ENCODE measurements at regions not wholly inside any gene's neighbourhood (a gene's known extent, or its start where the extent isn't known, plus 50 kb on each side); places are given as distances from the start of the nearest gene placed in this dataset.

DNA sequence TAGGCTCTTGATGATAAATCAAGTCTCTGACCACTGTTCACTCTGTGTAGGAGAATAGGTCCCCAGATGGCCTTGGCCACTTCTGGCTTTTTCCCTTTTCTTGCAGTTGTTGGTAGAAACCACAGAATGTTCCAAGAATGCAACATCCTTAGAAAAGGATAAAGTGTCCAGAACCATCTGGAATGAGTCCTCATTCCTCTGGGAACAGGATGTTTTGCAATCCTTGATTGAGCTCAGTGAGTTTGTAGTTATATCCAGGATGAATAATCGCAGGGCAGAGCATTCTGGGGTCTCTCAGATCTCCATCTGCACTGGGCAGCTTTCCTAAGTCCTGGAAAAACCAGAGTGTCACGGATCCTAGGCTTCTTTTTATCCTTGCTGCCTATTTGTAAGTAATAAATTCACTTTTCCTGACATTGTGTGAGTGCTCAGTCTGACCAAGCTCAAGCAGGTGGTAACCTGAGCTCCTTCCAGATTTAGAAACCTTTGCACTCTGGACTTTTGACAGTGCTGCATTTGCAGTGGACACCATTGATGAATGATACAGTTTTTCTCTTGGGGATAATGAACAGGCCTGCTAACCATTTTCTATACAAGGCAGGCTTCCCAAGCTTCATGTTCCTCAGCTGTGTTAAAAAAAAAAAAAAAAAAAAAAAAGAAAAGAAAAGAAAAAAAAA, 1028.6 kb downstream of the OTOL1 start:
- no peaks in the 10 kb centered on the region for H3K79me2 ChIP-seq (ENCODE audit: low read depth)
- DNase-seq (ENCODE audit: low spot score) = no peak
- no peaks in the 10 kb centered on the region for H3F3A ChIP-seq (ENCODE audit: low read depth)
- no peaks in the 10 kb centered on the region for H3K27me3 Mint-ChIP-seq (ENCODE audit: insufficient read depth, low read depth)
- H3K4me3 ChIP-seq = no peak overlapping the region
- no peaks in the 10 kb centered on the region for H3K9me3 ChIP-seq (ENCODE audit: low read depth)
- H3K4me3 Mint-ChIP-seq = no peak overlapping the region
- TF ChIP-seq EZH2 (IDR thresholded peaks at IDR 0.05) (no peak), EZH2phosphoT487 (IDR thresholded peaks at IDR 0.05) (no peak)
- TF ChIP-seq, protein P1, sequence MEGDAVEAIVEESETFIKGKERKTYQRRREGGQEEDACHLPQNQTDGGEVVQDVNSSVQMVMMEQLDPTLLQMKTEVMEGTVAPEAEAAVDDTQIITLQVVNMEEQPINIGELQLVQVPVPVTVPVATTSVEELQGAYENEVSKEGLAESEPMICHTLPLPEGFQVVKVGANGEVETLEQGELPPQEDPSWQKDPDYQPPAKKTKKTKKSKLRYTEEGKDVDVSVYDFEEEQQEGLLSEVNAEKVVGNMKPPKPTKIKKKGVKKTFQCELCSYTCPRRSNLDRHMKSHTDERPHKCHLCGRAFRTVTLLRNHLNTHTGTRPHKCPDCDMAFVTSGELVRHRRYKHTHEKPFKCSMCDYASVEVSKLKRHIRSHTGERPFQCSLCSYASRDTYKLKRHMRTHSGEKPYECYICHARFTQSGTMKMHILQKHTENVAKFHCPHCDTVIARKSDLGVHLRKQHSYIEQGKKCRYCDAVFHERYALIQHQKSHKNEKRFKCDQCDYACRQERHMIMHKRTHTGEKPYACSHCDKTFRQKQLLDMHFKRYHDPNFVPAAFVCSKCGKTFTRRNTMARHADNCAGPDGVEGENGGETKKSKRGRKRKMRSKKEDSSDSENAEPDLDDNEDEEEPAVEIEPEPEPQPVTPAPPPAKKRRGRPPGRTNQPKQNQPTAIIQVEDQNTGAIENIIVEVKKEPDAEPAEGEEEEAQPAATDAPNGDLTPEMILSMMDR (IDR thresholded peaks at IDR 0.05) = no peak
- no peaks in the 10 kb centered on the region for H4K20me1 ChIP-seq (ENCODE audit: low read depth)
- no peak overlapping the region for H3K27ac Mint-ChIP-seq
- no peak overlapping the region for H2AFZ ChIP-seq (replicated peaks)
- no peaks in the 10 kb centered on the region for H3K4me1 ChIP-seq
- no peaks in the 10 kb centered on the region for H3K27me3 ChIP-seq
- H3K4me1 Mint-ChIP-seq = no peaks in the 10 kb centered on the region
- no peaks in the 10 kb centered on the region for H3K36me3 ChIP-seq
- peaks cover 4% of the 10 kb centered on the region for H3K9me3 Mint-ChIP-seq
- H3K4me2 ChIP-seq = no peak overlapping the region
- no peak overlapping the region for H3K9ac ChIP-seq
- no peaks in the 10 kb centered on the region for H3K36me3 Mint-ChIP-seq
- H3K27ac ChIP-seq = no peak overlapping the region

DNA sequence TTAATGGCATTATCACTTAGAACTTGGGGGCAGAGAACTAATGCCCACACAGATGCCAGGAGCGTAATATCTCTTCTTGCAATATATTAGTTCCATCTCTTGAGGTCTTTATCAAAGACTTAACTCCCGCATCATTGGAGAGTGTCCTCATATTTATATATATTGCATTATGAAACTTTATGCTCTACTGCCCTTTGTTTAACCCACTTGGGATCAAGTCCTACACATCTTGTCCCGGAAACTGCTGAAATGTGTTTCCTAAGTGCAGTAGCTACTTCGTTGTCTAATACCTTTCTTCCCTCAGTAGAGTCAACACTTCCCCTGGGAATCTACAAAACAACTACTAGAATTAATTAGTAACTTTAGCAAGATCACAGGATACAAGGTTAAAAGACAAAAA, 1029.2 kb downstream of the OTOL1 start:
- Histone ChIP-seq H3K27me3 (no peaks in the 10 kb centered on the region), H3K79me2 (ENCODE audit: low read depth) (no peaks in the 10 kb centered on the region), H3F3A (ENCODE audit: low read depth) (no peaks in the 10 kb centered on the region), H2AFZ (replicated peaks) (no peak overlapping the region), H3K4me3 (no peak overlapping the region), H3K4me2 (no peak overlapping the region), H3K27ac (no peak overlapping the region), H4K20me1 (ENCODE audit: low read depth) (no peaks in the 10 kb centered on the region), H3K9ac (no peak overlapping the region), H3K36me3 (no peaks in the 10 kb centered on the region), H3K9me3 (ENCODE audit: low read depth) (no peaks in the 10 kb centered on the region), H3K4me1 (no peaks in the 10 kb centered on the region)
- Mint-ChIP-seq H3K9me3 (peaks cover 4% of the 10 kb centered on the region), H3K36me3 (no peaks in the 10 kb centered on the region), H3K4me3 (no peak overlapping the region), H3K4me1 (no peaks in the 10 kb centered on the region), H3K27ac (no peak overlapping the region), H3K27me3 (ENCODE audit: insufficient read depth, low read depth) (no peaks in the 10 kb centered on the region)
- DNase-seq (ENCODE audit: low spot score) = no peak
- TF ChIP-seq EZH2 (IDR thresholded peaks at IDR 0.05) (no peak), EZH2phosphoT487 (IDR thresholded peaks at IDR 0.05) (no peak)
- TF ChIP-seq, protein P1 (IDR thresholded peaks at IDR 0.05) = no peak

DNA sequence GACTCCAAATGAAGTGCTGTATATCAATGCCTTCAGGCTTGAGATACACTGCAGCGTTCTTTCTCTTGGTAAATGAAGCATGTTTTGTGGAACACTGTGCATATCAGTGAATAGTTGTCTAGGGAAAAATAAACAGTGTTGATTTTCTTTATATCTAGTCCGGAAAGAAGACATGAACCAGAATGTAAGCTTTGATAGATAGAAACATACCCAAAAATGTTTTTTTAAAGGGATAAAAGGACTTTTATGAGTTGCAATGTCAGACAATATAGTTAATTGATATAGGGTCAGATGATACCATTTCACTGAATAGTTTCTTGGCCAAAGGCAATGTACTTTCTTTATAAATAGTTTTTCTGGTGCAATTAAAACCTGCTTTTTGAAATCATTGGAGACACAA, 1037.8 kb downstream of the OTOL1 start:
- no peak overlapping the region for H3K9ac ChIP-seq
- H3K36me3 Mint-ChIP-seq = no peaks in the 10 kb centered on the region
- no peaks in the 10 kb centered on the region for H3K27me3 Mint-ChIP-seq (ENCODE audit: insufficient read depth, low read depth)
- H3K27ac Mint-ChIP-seq = no peak overlapping the region
- no peaks in the 10 kb centered on the region for H3K9me3 ChIP-seq (ENCODE audit: low read depth)
- H3K36me3 ChIP-seq = no peaks in the 10 kb centered on the region
- DNase-seq (ENCODE audit: low spot score) = no peak
- H3K4me1 Mint-ChIP-seq = no peaks in the 10 kb centered on the region
- no peaks in the 10 kb centered on the region for H3K79me2 ChIP-seq (ENCODE audit: low read depth)
- no peaks in the 10 kb centered on the region for H3K4me1 ChIP-seq
- no peak overlapping the region for H3K27ac ChIP-seq
- H3K4me3 Mint-ChIP-seq = no peak overlapping the region
- H4K20me1 ChIP-seq (ENCODE audit: low read depth) = no peaks in the 10 kb centered on the region
- no peak overlapping the region for H2AFZ ChIP-seq (replicated peaks)
- H3K27me3 ChIP-seq = no peaks in the 10 kb centered on the region
- no peaks in the 10 kb centered on the region for H3F3A ChIP-seq (ENCODE audit: low read depth)
- no peak overlapping the region for H3K4me2 ChIP-seq
- TF ChIP-seq, protein P1 (IDR thresholded peaks at IDR 0.05) = no peak
- TF ChIP-seq EZH2phosphoT487 (IDR thresholded peaks at IDR 0.05) (no peak), EZH2 (IDR thresholded peaks at IDR 0.05) (no peak)
- H3K9me3 Mint-ChIP-seq = no peaks in the 10 kb centered on the region
- no peak overlapping the region for H3K4me3 ChIP-seq
